Vagina (tissue), 2 donors: ENCODE measurements at regions not wholly inside any gene's neighbourhood (a gene's known extent, or its start where the extent isn't known, plus 50 kb on each side); places are given as distances from the start of the nearest gene placed in this dataset.

Source experiments
- CTCF ChIP-seq, 3 experiments: fragments of 450-650 bp in 2 of 3; fragments of 200-600 bp in 1 of 3; sonication (generic) in 1 of 3; IDR thresholded peaks; one replicate each; pipeline ENCODE4 v1.5.1; 2017 to 2019; ENCODE audit warnings: antibody characterized with exemption in 3 of 3, mild to moderate bottlenecking in 2 of 3, moderate library complexity in 2 of 3
- POLR2A ChIP-seq, 2 donors: fragments of 450-650 bp; IDR thresholded peaks; one replicate each; pipeline ENCODE4 v1.6.1; 2017; ENCODE audit warnings: antibody characterized with exemption in 2 of 2, mild to moderate bottlenecking in 2 of 2, moderate library complexity in 2 of 2
- POLR2AphosphoS5 ChIP-seq, 2 donors: sonication (generic); formaldehyde crosslinking; IDR thresholded peaks; one replicate each; pipeline ENCODE4 v1.9.0; 2017; ENCODE audit warnings: antibody characterized with exemption in 2 of 2, mild to moderate bottlenecking in 2 of 2, low read depth in 1 of 2; ENCODE audit not compliant: insufficient read depth in 1 of 2

GRCh38 chr12:33718631-33719030 is 279.0 kb upstream of the SYT10 start:
- no peak for TF ChIP-seq CTCF (IDR thresholded peaks at IDR 0.05)
- no peak for TF ChIP-seq POLR2A (IDR thresholded peaks at IDR 0.05)
- TF ChIP-seq POLR2AphosphoS5 (IDR thresholded peaks at IDR 0.05; ENCODE audit: insufficient read depth in 1 of 2, low read depth in 1 of 2): no peak
